KMS-11 (cell line): ENCODE measurements at regions not wholly inside any gene's neighbourhood (a gene's known extent, or its start where the extent isn't known, plus 50 kb on each side); places are given as distances from the start of the nearest gene placed in this dataset.

Experiments
- H2AFZ ChIP-seq: fragments of 200-600 bp; sonication (generic); 2 replicates; pipeline ENCODE4 v1.6.1; 2016; ENCODE audit warnings: antibody characterized with exemption, mixed run types, low read depth
- H3K27ac ChIP-seq: fragments of 200-600 bp; sonication (generic); 2 replicates; pipeline ENCODE4 v1.6.1; 2016; ENCODE audit warnings: mild to moderate bottlenecking, mixed run types
- H3K27me3 ChIP-seq: fragments of 200-600 bp; sonication (generic); 2 replicates; pipeline ENCODE4 v1.6.1; 2017; ENCODE audit warnings: mild to moderate bottlenecking, low read depth, mixed run types, moderate library complexity; ENCODE audit not compliant: insufficient read depth
- H3K36me3 ChIP-seq: fragments of 200-600 bp; sonication (generic); 2 replicates; pipeline ENCODE4 v1.6.1; 2017; ENCODE audit warnings: mild to moderate bottlenecking, mixed run types; ENCODE audit not compliant: insufficient read depth
- H3K4me1 ChIP-seq: fragments of 200-600 bp; sonication (generic); 2 replicates; pipeline ENCODE4 v1.6.1; 2016; ENCODE audit warnings: mild to moderate bottlenecking, low read depth, mixed run types; ENCODE audit not compliant: poor library complexity, severe bottlenecking
- H3K4me2 ChIP-seq: fragments of 200-600 bp; sonication (generic); 2 replicates; pipeline ENCODE4 v1.7.0; 2016; ENCODE audit warnings: mild to moderate bottlenecking, mixed run types
- H3K4me3 ChIP-seq: fragments of 200-600 bp; sonication (generic); IDR thresholded peaks from 2 replicates; pipeline ENCODE4 v1.6.1; 2017; ENCODE audit warnings: low read depth, low read length, mixed read lengths; ENCODE audit not compliant: insufficient read depth
- H3K79me2 ChIP-seq: fragments of 200-600 bp; sonication (generic); 2 replicates; pipeline ENCODE4 v1.6.1; 2016; ENCODE audit warnings: low read depth, mixed run types; ENCODE audit not compliant: insufficient read depth
- H3K9ac ChIP-seq: fragments of 200-600 bp; sonication (generic); 2 replicates; pipeline ENCODE4 v1.6.1; 2016; ENCODE audit warnings: mild to moderate bottlenecking, mixed run types
- H4K20me1 ChIP-seq: fragments of 200-600 bp; sonication (generic); 2 replicates; pipeline ENCODE4 v1.6.1; 2016; ENCODE audit warnings: mild to moderate bottlenecking, mixed run types; ENCODE audit not compliant: insufficient read depth
- CTCF ChIP-seq: fragments of 200-600 bp; sonication (generic); conservative IDR thresholded peaks from 2 replicates; pipeline ENCODE4 v1.6.1; 2017; ENCODE audit warnings: low read depth, mild to moderate bottlenecking, antibody characterized with exemption, low read length, moderate library complexity, mixed read lengths

GRCh38 chr7:4631380-4632179 lies 50.5 kb upstream of the FOXK1 start:
- Histone ChIP-seq H3K4me3 (no peak overlapping the region), H3K79me2 (no peaks in the 10 kb centered on the region), H4K20me1 (no peaks in the 10 kb centered on the region), H3K4me2 (no peak overlapping the region), H3K9ac (no peak overlapping the region), H3K27ac (no peak overlapping the region), H3K4me1 (peaks cover 4% of the 10 kb centered on the region), H3K36me3 (no peaks in the 10 kb centered on the region), H3K27me3 (no peaks in the 10 kb centered on the region), H2AFZ (no peak overlapping the region)
- no peak for TF ChIP-seq CTCF
